ENCODE measurements at regions not wholly inside any gene's neighbourhood (a gene's known extent, or its start where the extent isn't known, plus 50 kb on each side); places are given as distances from the start of the nearest gene placed in this dataset.
"Not testable (repeated sequence)": the region's sequence is repeated elsewhere in the genome, so short reads cannot be mapped to it uniquely, and the experiment has no call there.

DNA sequence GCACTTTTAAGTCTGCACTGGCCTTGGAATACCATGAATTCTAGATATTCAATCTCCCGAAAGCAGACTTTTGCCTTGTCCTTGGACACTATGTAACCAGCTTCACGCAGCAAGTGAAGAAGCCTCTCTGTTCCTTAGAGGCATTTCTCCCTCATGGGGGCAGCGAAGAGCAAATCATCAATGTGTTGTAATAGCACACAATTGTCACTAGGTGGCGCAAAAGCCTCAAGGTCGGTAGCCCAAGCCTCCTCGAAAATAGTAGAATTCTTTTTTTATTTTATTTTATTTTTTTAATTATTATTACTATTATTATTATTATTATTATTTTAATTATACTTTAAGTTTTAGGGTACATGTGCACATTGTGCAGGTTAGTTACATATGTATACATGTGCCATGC, 100.8 kb downstream of the ALG10 start:
- H3K79me2 ChIP-seq (ENCODE audit: control insufficient read depth, insufficient read depth, low read length, unreplicated experiment); H3K27ac ChIP-seq (ENCODE audit: low read depth, low read length); H3K27me3 ChIP-seq (ENCODE audit: insufficient read depth, low read length); H2AFZ ChIP-seq (ENCODE audit: low read length, unreplicated experiment); H3K4me1 ChIP-seq (ENCODE audit: control insufficient read depth, insufficient read depth, low read length, unreplicated experiment); H3K36me3 ChIP-seq (ENCODE audit: insufficient read depth, low read length); H3K4me3 ChIP-seq (ENCODE audit: low read depth, low read length): not testable (repeated sequence)

GRCh38 chr12:34124608-34125007, 102.3 kb downstream of the ALG10 start:
- no peaks in the 10 kb centered on the region for H3K36me3 ChIP-seq (ENCODE audit: insufficient read depth, low read length)

GRCh38 chr12:34126239-34126641, 103.9 kb downstream of the ALG10 start:
- Histone ChIP-seq H3K79me2 (ENCODE audit: control insufficient read depth, insufficient read depth, low read length, unreplicated experiment) (no peaks in the 10 kb centered on the region), H3K4me3 (ENCODE audit: low read depth, low read length) (peak overlapping the region; percentile 52), H3K36me3 (ENCODE audit: insufficient read depth, low read length) (no peaks in the 10 kb centered on the region), H2AFZ (ENCODE audit: low read length, unreplicated experiment) (peak overlapping the region; percentile 84), H3K27ac (ENCODE audit: low read depth, low read length) (no peak overlapping the region), H3K4me1 (ENCODE audit: control insufficient read depth, insufficient read depth, low read length, unreplicated experiment) (no peaks in the 10 kb centered on the region), H3K27me3 (ENCODE audit: insufficient read depth, low read length) (peaks cover 13% of the 10 kb centered on the region; the same call in 1 of the 2 replicates)

More at GRCh38 chr12:34124608-34125007, 102.3 kb downstream of the ALG10 start:
- H2AFZ ChIP-seq (ENCODE audit: low read length, unreplicated experiment) = no peak overlapping the region
- H3K79me2 ChIP-seq (ENCODE audit: control insufficient read depth, insufficient read depth, low read length, unreplicated experiment) = no peaks in the 10 kb centered on the region
- no peak overlapping the region for H3K4me3 ChIP-seq (ENCODE audit: low read depth, low read length)
- no peak overlapping the region for H3K27ac ChIP-seq (ENCODE audit: low read depth, low read length)
- H3K4me1 ChIP-seq (ENCODE audit: control insufficient read depth, insufficient read depth, low read length, unreplicated experiment) = peaks cover under 1% of the 10 kb centered on the region
- H3K27me3 ChIP-seq (ENCODE audit: insufficient read depth, low read length) = 0 out of 2 replicates have a peak, but pooled peaks cover 8% of the 10 kb centered on the region

GRCh38 chr12:34126805-34127204, 104.5 kb downstream of the ALG10 start:
- peak overlapping the region; percentile 84 for H2AFZ ChIP-seq (ENCODE audit: low read length, unreplicated experiment)

DNA sequence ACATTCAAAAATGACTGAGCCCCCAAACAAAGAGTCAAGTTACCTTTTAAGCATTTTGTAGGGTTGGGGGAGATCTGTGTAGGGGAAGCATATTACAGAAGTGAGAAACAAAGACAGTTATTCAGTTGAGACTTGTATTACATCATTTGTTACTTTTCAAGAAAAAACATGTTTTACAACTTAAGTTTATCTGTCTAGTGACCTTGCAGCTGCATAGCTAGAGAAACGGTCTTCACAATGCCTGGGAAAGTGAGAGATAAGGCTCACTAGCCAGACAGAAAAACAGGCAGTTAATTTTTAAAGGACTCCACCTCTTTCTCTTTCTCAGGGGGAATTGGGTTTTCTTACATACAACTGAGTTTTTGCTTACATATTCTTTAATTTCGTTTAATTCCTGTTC, 105.1 kb downstream of the ALG10 start:
- H2AFZ ChIP-seq (ENCODE audit: low read length, unreplicated experiment); H3K4me1 ChIP-seq (ENCODE audit: control insufficient read depth, insufficient read depth, low read length, unreplicated experiment); H3K4me3 ChIP-seq (ENCODE audit: low read depth, low read length); H3K27ac ChIP-seq (ENCODE audit: low read depth, low read length); H3K79me2 ChIP-seq (ENCODE audit: control insufficient read depth, insufficient read depth, low read length, unreplicated experiment); H3K36me3 ChIP-seq (ENCODE audit: insufficient read depth, low read length): not testable (repeated sequence)
- H3K27me3 ChIP-seq (ENCODE audit: insufficient read depth, low read length) = peaks cover 15% of the 10 kb centered on the region; the same call in 1 of the 2 replicates

More at GRCh38 chr12:34126805-34127204, 104.5 kb downstream of the ALG10 start:
- Histone ChIP-seq H3K4me1 (ENCODE audit: control insufficient read depth, insufficient read depth, low read length, unreplicated experiment) (no peaks in the 10 kb centered on the region), H3K4me3 (ENCODE audit: low read depth, low read length) (0 out of 2 replicates have a peak overlapping the region, but pooled peaks have one; percentile 52), H3K79me2 (ENCODE audit: control insufficient read depth, insufficient read depth, low read length, unreplicated experiment) (no peaks in the 10 kb centered on the region), H3K36me3 (ENCODE audit: insufficient read depth, low read length) (no peaks in the 10 kb centered on the region), H3K27me3 (ENCODE audit: insufficient read depth, low read length) (peaks cover 15% of the 10 kb centered on the region; the same call in 1 of the 2 replicates), H3K27ac (ENCODE audit: low read depth, low read length) (no peak overlapping the region)

GRCh38 chr12:34142430-34142829, 120.1 kb downstream of the ALG10 start:
- Histone ChIP-seq H3K79me2 (ENCODE audit: control insufficient read depth, insufficient read depth, low read length, unreplicated experiment) (no peaks in the 10 kb centered on the region), H3K4me3 (ENCODE audit: low read depth, low read length) (no peak overlapping the region), H2AFZ (ENCODE audit: low read length, unreplicated experiment) (no peak overlapping the region), H3K27ac (ENCODE audit: low read depth, low read length) (no peak overlapping the region), H3K4me1 (ENCODE audit: control insufficient read depth, insufficient read depth, low read length, unreplicated experiment) (no peaks in the 10 kb centered on the region), H3K36me3 (ENCODE audit: insufficient read depth, low read length) (no peaks in the 10 kb centered on the region), H3K27me3 (ENCODE audit: insufficient read depth, low read length) (no peaks in the 10 kb centered on the region)

GRCh38 chr12:34151019-34151418, 128.7 kb downstream of the ALG10 start:
- no peaks in the 10 kb centered on the region for H3K79me2 ChIP-seq (ENCODE audit: control insufficient read depth, insufficient read depth, low read length, unreplicated experiment)

GRCh38 chr12:34163443-34163842, 141.1 kb downstream of the ALG10 start:
- no peak overlapping the region for H2AFZ ChIP-seq (ENCODE audit: low read length, unreplicated experiment)
- H3K27ac ChIP-seq (ENCODE audit: low read depth, low read length) = no peak overlapping the region
- H3K27me3 ChIP-seq (ENCODE audit: insufficient read depth, low read length) = peaks cover 3% of the 10 kb centered on the region; the same call in 1 of the 2 replicates
- no peaks in the 10 kb centered on the region for H3K36me3 ChIP-seq (ENCODE audit: insufficient read depth, low read length)
- H3K4me1 ChIP-seq (ENCODE audit: control insufficient read depth, insufficient read depth, low read length, unreplicated experiment) = no peaks in the 10 kb centered on the region
- H3K4me3 ChIP-seq (ENCODE audit: low read depth, low read length) = no peak overlapping the region
- H3K79me2 ChIP-seq (ENCODE audit: control insufficient read depth, insufficient read depth, low read length, unreplicated experiment) = no peaks in the 10 kb centered on the region

More at GRCh38 chr12:34151019-34151418, 128.7 kb downstream of the ALG10 start:
- Histone ChIP-seq H3K27me3 (ENCODE audit: insufficient read depth, low read length) (no peaks in the 10 kb centered on the region; the same call in 1 of the 2 replicates), H3K27ac (ENCODE audit: low read depth, low read length) (no peak overlapping the region), H3K4me3 (ENCODE audit: low read depth, low read length) (no peak overlapping the region), H3K36me3 (ENCODE audit: insufficient read depth, low read length) (no peaks in the 10 kb centered on the region), H3K4me1 (ENCODE audit: control insufficient read depth, insufficient read depth, low read length, unreplicated experiment) (no peaks in the 10 kb centered on the region), H2AFZ (ENCODE audit: low read length, unreplicated experiment) (no peak overlapping the region)

GRCh38 chr12:34166427-34167060, 144.2 kb downstream of the ALG10 start:
- Histone ChIP-seq H2AFZ (ENCODE audit: low read length, unreplicated experiment) (no peak overlapping the region), H3K4me1 (ENCODE audit: control insufficient read depth, insufficient read depth, low read length, unreplicated experiment) (no peaks in the 10 kb centered on the region), H3K4me3 (ENCODE audit: low read depth, low read length) (no peak overlapping the region), H3K27ac (ENCODE audit: low read depth, low read length) (no peak overlapping the region), H3K79me2 (ENCODE audit: control insufficient read depth, insufficient read depth, low read length, unreplicated experiment) (no peaks in the 10 kb centered on the region), H3K36me3 (ENCODE audit: insufficient read depth, low read length) (no peaks in the 10 kb centered on the region), H3K27me3 (ENCODE audit: insufficient read depth, low read length) (no peaks in the 10 kb centered on the region)

- H3K36me3 ChIP-seq (ENCODE audit: insufficient read depth, low read length); H3K4me3 ChIP-seq (ENCODE audit: low read depth, low read length): not testable (repeated sequence)
Observed at GRCh38 chr12:34168507-34168906, 146.2 kb downstream of the ALG10 start.

GRCh38 chr12:34186492-34186891, 164.2 kb downstream of the ALG10 start:
- H3K27me3 ChIP-seq (ENCODE audit: insufficient read depth, low read length) = no peaks in the 10 kb centered on the region
- H3K79me2 ChIP-seq (ENCODE audit: control insufficient read depth, insufficient read depth, low read length, unreplicated experiment) = no peaks in the 10 kb centered on the region
- no peak overlapping the region for H3K27ac ChIP-seq (ENCODE audit: low read depth, low read length)
- H3K4me3 ChIP-seq (ENCODE audit: low read depth, low read length) = no peak overlapping the region
- H2AFZ ChIP-seq (ENCODE audit: low read length, unreplicated experiment) = no peak overlapping the region
- no peaks in the 10 kb centered on the region for H3K36me3 ChIP-seq (ENCODE audit: insufficient read depth, low read length)
- H3K4me1 ChIP-seq (ENCODE audit: control insufficient read depth, insufficient read depth, low read length, unreplicated experiment) = no peaks in the 10 kb centered on the region

More at GRCh38 chr12:34168507-34168906, 146.2 kb downstream of the ALG10 start:
- not testable (repeated sequence) for H3K4me1 ChIP-seq (ENCODE audit: control insufficient read depth, insufficient read depth, low read length, unreplicated experiment); H3K27me3 ChIP-seq (ENCODE audit: insufficient read depth, low read length); H3K79me2 ChIP-seq (ENCODE audit: control insufficient read depth, insufficient read depth, low read length, unreplicated experiment); H3K27ac ChIP-seq (ENCODE audit: low read depth, low read length); H2AFZ ChIP-seq (ENCODE audit: low read length, unreplicated experiment)

Data from ACC112 (cell line).